Neural progenitor cell (in vitro differentiated cells): ENCODE measurements at regions not wholly inside any gene's neighbourhood (a gene's known extent, or its start where the extent isn't known, plus 50 kb on each side); places are given as distances from the start of the nearest gene placed in this dataset.

Experiments
- CTCF ChIP-seq: fragments of 200-600 bp; sonication (generic); IDR thresholded peaks from 2 replicates; pipeline ENCODE4 v1.5.1; 2017; ENCODE audit warnings: antibody characterized with exemption, mild to moderate bottlenecking
- EZH2 ChIP-seq: fragments of 200-600 bp; sonication (generic); IDR thresholded peaks from 2 replicates; pipeline ENCODE4 v1.6.1; 2017; ENCODE audit warnings: antibody characterized with exemption, mild to moderate bottlenecking, moderate library complexity

DNA sequence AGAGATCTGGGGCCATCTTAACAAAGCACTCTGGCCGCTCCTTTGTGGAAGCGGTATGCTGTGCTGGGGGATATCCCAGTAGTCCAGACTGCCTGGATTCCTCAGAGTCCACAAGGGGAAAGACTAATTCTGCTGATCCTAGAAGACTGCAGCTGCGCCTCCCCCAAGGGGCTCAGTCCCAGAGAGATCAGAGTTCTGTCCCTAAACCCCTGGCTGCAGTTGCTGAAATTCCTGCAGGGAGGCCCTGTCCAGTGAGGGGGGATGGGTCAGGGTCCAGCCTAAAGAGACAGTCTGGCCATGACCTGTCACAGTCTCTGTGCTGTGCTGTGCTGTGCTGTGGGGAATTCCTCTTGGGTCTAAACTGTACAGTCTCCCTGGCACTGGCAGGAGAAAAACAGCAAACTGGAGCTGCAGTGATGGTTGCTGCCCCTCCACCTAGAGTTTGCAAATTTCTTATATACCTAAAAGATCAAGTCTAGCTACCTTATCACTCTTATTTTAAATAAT lies 575.1 kb upstream of the UBE2E2 start:
- TF ChIP-seq CTCF: no peak
- no peak for TF ChIP-seq EZH2
